PFSK-1 (cell line): ENCODE measurements at regions not wholly inside any gene's neighbourhood (a gene's known extent, or its start where the extent isn't known, plus 50 kb on each side); places are given as distances from the start of the nearest gene placed in this dataset.

Experiments used
- FOXP2 ChIP-seq: optimal IDR thresholded peaks from 2 replicates; pipeline ENCODE3; 2011; ENCODE audit warnings: borderline replicate concordance, control low read depth, inconsistent platforms; ENCODE audit not compliant: insufficient read depth; ENCODE audit errors: extremely low read length, extremely low read depth
- POLR2AphosphoS5 ChIP-seq: IDR thresholded peaks from 2 replicates; pipeline ENCODE4 v1.6.1; 2012; ENCODE audit warnings: low read depth, mild to moderate bottlenecking, control low read depth, low read length, moderate library complexity
- REST ChIP-seq, 2 experiments: IDR thresholded peaks; 2 replicates each; pipeline versions ENCODE4 v1.6.1 to v1.8.0; 2011 to 2012; ENCODE audit warnings: low read depth in 2 of 2, low read length in 2 of 2, control low read depth in 1 of 2, inconsistent platforms in 1 of 2, mild to moderate bottlenecking in 1 of 2, moderate library complexity in 1 of 2; ENCODE audit not compliant: insufficient read depth in 1 of 2
- SIN3A ChIP-seq: IDR thresholded peaks from 2 replicates; pipeline ENCODE4 v1.6.1; 2012; ENCODE audit warnings: mild to moderate bottlenecking, low read length, moderate library complexity, borderline replicate concordance; ENCODE audit not compliant: insufficient read depth
- TAF1 ChIP-seq: IDR thresholded peaks from 2 replicates; pipeline ENCODE4 v1.6.1; 2012; ENCODE audit warnings: low read length, control low read depth, borderline replicate concordance; ENCODE audit not compliant: insufficient read depth

GRCh38 chr4:13703096-13703495 is 75.6 kb upstream of the BOD1L1 start:
- TF ChIP-seq POLR2AphosphoS5 = no peak
- no peak for TF ChIP-seq REST (IDR thresholded peaks at IDR 0.05; ENCODE audit: insufficient read depth in 1 of 2, low read depth in 2 of 2, low read length in 2 of 2)
- TF ChIP-seq SIN3A = no peak
- TF ChIP-seq TAF1 = no peak
- no peak for TF ChIP-seq FOXP2

GRCh38 chr4:13704035-13704434 is 76.5 kb upstream of the BOD1L1 start:
- no peak for TF ChIP-seq SIN3A
- TF ChIP-seq FOXP2 = no peak
- TF ChIP-seq POLR2AphosphoS5 = no peak
- TF ChIP-seq TAF1 = no peak
- no peak for TF ChIP-seq REST (IDR thresholded peaks at IDR 0.05; ENCODE audit: insufficient read depth in 1 of 2, low read depth in 2 of 2, low read length in 2 of 2)

DNA sequence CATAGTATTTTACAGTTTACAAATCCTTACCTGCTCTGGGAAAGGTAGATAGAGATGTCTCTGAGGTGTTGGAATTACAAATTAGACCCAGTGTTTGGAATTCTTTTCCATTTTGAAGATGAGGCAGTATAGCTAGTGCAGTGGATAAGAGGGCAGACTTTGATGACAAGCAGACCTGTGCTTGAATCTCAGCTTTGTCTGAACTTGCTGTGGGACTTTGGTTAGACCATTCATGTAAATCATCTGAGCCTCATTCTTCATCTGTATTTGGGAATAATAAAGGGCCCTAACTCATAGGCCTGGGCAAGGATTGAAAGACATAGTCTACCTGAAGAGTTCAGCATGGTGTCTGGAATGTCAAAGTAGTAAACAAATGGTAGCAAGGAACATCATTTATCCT is 77.2 kb upstream of the BOD1L1 start:
- TF ChIP-seq SIN3A = no peak
- TF ChIP-seq POLR2AphosphoS5 = no peak
- TF ChIP-seq TAF1 = no peak
- TF ChIP-seq FOXP2 = no peak
- TF ChIP-seq REST (IDR thresholded peaks at IDR 0.05; ENCODE audit: insufficient read depth in 1 of 2, low read depth in 2 of 2, low read length in 2 of 2) = no peak

DNA sequence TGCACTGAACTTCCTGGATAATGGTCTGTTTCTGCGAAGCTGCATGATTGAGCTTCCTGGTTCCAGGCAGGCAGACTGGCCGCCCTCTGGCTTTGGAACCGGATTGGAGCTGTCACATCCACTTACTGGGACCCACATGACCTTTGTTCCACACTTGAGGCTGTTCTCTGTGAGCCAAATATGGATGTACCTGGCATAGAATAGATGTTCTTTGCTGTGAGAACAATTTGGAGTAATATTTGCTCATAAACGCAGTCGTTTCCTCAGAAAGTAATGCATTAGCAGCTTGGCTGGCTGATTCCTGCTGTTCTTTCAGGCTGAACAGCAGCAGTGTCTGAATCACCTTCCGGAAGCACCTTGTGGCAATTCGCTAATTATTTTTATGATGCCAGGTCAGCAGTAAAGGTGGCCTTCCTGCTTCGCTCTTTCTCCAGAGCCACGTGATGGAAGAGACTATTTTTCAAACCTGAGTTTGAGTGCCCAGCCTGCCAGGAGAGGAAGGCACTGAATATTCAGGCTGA is 78.1 kb upstream of the BOD1L1 start:
- no peak for TF ChIP-seq REST (IDR thresholded peaks at IDR 0.05; ENCODE audit: insufficient read depth in 1 of 2, low read depth in 2 of 2, low read length in 2 of 2)
- no peak for TF ChIP-seq TAF1
- no peak for TF ChIP-seq POLR2AphosphoS5
- no peak for TF ChIP-seq FOXP2
- TF ChIP-seq SIN3A = no peak

DNA sequence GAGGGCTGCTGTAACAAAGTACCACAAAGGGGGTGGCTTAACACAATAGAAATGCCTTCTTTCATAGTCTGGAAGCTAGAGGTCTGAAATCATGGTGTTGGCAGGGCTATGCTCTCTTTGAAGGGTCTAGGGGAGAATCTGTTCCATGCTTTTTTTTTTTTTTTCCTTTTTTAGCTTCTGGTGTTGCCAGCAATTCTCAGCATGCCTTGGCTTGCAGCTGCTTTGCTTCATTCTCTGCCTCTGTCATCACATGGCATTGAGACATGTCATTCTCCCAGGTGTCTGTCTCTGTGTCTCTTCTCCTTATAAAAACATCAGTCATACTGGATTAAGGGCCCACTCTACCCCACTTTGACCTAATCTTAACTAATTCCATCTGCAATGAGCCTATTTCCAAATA is 78.6 kb upstream of the BOD1L1 start:
- TF ChIP-seq REST (IDR thresholded peaks at IDR 0.05; ENCODE audit: insufficient read depth in 1 of 2, low read depth in 2 of 2, low read length in 2 of 2) (no peak), POLR2AphosphoS5 (no peak), FOXP2 (no peak)
